Urothelium cell line (cell line): ENCODE measurements at regions not wholly inside any gene's neighbourhood (a gene's known extent, or its start where the extent isn't known, plus 50 kb on each side); places are given as distances from the start of the nearest gene placed in this dataset.
"Not testable (repeated sequence)": the region's sequence is repeated elsewhere in the genome, so short reads cannot be mapped to it uniquely, and the experiment has no call there.

Experiments used
- DNase-seq: peaks from one replicate; pipeline ENCODE4 v3.0.0; 2011; ENCODE audit warnings: low spot score, mixed read lengths
- FAIRE-seq: peaks from 2 replicates; lab custom pipeline; 2011; peaks lifted over from hg19 to GRCh38; lab: Jason Lieb, UNC

DNA sequence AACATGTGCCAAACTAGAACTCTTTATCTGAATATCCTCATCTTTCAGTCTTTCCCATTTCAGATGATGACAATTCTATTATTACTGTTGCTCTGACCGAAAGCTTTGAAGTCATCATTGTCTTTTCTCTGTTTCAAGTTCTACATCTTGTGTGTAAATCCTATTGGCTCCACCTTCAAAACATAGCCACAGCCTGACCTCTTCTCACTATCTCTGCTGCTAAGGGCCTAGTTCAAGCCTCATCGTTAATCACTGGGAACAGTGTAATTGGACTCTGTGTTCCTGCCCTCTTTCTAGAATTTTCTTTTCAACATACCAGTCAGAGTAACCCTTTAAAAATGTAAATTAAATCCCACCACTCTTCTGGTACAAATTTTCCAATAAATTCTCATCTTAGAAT lies 105.1 kb downstream of the OXSM start:
- DNase-seq = no peak
- FAIRE-seq = no peak

DNA sequence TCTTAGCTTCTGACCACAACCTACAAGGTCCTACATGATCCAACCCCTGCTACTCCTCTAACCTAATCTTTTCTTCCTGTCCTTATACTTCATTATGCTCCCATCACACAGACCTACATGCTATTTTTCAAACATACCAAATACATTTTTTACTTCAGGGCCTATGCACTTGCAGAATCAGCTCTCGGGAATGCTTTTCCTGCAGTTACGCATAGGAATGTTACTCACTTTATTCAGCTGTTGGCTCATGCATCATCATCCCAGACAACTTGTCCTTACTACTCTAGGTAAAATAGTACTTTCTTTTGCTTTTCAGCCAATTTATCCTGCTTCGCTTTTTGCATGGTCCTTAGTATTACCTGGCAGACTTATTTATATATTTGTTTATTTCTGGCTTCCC lies 105.6 kb downstream of the OXSM start:
- FAIRE-seq = no peak
- DNase-seq = no peak

DNA sequence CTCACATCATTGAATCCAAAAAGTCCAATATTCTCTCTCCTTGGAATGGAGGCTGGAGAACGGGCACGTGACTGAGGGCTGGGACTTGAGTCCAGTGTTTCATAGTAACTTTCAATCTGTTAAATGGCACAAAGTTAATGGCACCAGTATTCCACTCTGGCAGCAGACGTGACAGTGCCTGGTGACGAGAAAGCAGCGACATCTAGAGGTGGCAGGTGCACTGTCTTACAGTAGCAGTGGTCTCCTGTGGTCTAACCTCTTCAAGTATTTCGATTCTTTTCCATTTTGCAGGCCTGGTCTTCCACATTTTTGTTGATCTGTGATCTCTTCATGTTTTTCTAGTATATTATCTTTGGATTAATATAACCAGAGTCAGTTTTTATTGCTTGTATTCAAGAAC lies 107.1 kb downstream of the OXSM start:
- FAIRE-seq (no peak), DNase-seq (peak; percentile 13)

DNA sequence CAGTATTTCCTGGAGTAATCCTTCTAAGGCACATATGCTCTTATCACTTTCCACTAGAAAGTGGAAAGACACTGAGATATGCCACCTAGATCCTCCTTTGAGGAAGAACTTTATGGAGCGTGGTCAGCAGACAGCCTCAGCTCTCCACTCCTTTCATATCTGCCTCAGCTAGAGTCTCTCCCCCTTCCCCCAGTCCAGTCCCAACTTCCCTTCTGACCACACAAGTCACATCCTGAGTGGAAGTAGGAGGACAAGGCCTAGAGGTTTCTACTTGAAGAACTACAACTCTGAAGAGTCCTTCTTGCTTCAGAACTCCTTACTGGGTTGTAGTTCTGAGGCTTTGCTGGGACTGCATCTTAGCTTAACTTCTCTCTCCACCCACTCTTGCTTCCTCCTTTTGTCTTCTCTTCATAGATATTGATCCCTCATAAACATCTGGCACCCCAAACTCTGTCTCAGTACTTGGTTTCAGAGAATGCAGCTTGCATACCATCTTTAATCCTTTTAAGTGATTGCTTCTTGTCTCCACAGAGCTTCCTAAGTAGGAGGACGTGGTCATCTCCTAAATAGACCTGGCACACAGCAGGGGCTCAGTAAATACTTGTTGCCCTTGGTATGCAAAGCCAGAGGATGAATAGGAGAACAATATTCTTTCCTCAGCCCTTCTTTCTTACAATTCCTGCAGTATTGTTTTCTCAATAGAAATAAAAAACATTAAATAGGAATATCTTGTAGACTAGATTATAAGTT lies 109.6 kb downstream of the OXSM start:
- DNase-seq = no peak
- no peak for FAIRE-seq

DNA sequence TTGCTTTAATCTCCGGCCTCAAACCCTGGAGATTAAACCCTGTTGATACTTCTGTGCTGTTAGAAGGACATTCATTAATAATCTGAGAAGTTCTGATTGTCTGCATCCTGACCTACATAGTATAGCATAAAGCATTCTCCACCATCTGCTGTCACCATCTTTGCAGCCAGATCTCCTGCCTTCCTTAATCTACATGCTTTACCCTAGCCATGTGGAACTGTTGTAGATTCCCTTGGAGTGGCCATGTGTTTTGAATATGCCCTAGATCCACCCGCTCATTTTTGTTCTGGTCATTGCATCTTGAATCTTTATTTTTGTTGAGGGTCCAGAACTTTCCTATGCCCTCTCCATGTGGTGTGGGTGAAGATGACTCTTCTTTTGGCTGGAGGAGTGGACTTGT lies 110.3 kb downstream of the OXSM start:
- FAIRE-seq = no peak

DNA sequence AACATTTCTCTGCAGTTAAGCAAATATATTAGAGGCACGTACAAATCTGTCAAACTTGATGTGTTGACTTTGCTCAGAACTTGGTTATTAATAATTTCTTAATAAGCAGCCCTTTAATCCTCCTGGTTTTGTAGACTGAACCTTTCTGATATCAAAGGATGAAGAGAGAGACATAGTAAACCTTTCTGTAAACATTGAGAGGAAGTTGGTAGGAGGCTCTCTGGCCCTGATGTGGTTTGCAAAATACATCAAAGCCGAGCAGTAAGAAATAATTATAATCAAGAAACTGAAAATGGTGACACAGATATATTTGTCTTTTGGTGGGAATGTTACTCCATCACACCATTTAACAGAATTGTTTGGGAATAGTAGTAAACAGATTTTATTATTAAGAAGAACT lies 111.9 kb downstream of the OXSM start:
- FAIRE-seq (no peak), DNase-seq (no peak)

More for the DNA sequence above, 110.3 kb downstream of the OXSM start:
- no peak for DNase-seq

DNA sequence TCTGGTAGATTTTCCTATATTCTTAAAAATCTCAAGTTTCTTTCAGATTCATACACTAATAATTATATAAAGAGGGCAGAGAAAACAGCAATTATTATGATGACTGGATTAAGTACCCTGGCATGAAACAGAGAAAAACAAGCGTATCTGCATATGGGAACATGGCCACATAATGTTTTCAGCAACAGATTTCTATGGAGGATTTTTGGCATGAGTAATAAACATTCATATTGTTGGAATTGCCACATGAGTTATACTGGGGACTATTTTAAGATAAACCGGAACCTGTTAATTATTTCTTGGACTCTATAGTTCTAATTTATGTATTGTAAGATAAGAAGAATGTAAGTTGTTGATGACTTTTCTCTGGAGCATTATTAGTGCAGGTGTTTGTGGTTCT lies 112.7 kb downstream of the OXSM start:
- no peak for FAIRE-seq

DNA sequence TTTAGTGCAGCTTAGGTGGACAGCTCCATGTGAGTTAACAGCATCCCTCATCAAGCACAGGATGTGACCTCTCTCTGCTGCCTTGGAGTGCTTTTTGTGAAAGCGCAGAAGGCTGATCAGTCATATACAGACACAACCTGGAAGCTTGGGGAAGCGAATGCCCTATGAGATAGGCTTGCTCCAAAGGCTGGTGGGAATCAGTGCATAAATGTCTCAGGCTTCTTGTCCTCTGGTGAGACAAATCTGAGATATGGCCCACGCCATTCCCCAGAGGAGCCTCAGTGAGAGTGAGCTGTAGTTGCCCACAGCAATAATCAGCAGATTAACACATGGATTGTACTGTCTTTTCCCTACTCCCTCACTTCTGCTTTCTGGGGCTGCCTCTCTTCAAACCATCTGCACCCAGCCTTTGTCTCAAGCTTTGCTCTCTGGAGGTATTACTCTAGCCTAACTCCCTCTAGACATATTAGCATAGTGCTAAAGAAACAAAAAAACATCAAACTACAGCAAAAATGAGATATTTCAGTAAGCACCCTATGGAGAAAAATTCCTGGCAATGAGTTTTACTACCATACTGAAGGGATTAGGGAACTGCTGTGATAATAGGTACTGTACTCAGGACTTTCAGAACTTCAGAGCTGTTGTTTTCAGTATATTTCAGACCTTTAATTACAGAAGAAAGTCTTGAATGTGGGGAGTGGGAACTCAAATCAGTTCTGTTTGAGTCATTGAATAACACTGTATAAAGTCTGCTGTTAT lies 113.7 kb downstream of the OXSM start:
- no peak for FAIRE-seq

More for the DNA sequence above, 112.7 kb downstream of the OXSM start:
- no peak for DNase-seq

DNA sequence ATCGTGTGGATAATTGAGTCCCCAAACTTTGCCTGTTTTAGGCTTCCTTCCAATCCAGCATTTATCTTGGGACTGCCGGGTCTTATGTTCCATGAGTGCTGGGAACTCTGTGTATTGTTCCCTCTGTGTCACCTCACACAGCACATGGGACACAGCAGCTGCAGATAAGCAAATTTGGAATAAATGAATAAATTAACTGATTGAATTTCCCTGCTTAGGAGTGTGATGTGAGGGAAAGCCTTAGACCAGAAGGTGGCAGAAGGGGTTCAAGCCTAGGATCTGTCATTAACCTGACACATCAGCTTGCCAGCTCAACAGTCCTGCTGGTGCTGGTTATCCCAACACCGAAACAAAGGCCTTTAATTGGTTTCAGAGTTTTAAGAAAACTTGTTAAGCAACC lies 114.3 kb downstream of the OXSM start:
- DNase-seq (no peak), FAIRE-seq (no peak)

More for the DNA sequence above, 113.7 kb downstream of the OXSM start:
- no peak for DNase-seq

DNA sequence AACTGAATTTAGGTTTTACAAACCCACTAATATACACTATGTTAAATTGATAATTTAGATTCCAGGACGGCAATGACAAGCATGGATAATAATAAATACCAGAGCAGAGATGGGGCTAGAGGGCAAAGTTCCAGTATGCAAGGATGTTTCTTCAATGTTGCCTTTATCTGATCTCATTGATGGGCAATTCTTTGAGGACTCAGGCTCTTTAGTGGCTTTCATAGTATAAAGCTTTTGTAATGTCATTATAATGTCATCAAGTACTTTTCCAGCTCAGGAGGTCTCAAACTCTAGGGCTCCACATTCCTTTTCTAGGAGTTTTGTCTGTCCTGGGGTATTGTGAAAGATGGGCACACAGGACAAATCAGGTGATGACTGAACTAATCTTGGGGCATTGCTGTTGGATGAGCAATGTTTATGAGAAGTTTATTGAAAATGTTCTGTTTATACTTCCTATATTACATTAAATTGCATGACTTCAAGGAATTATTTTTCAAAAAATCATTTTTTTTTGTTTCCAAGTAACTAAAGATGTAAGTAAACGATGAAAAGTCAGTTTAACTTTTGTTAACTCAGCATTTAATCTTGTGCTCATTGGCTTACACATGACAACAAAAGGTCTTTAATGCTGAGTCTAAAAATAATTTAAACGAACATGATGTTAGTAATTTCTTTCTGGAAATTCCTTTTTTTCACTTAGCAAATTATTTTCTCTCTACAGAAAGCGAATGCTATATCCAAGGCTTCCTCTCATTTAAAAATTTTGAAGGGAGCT lies 116.4 kb downstream of the OXSM start:
- DNase-seq = no peak

DNA sequence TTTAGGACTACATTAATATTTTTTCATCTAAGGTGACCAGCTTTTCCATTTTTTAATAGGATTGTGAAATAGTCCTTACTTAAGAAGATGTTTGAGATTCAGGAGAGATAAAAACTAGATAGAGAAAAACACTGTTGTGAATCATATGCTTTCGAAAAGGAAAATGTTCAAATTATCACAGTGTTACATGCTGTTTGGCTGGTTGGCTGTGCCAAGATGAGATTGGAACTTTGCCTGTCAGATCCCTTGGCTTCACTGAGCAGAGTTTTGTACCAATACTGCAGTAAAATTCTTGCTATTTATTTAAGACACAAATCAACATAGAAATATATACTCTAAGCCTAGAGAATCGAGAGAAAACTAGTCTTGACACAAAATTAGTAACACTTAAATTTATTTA lies 117.2 kb downstream of the OXSM start:
- FAIRE-seq = no peak
- no peak for DNase-seq

More for the DNA sequence above, 116.4 kb downstream of the OXSM start:
- no peak for FAIRE-seq

DNA sequence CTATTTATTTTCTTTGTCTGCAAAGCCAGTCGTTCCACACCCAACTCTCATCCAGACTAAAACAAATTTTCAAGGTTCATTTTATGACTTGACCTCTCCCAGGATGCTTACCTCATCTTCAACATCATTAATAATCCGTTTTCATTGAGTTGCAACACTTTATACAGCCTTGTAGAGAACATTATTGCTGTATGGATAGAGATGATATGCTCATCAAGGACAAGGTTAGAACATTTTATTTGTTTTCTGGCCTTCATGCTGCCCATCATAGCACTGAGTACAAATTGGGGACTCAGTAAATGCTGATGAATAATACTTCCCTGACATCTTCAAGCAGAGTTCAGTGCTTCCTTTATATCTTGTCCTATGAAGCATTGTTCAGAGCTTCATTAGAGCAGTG lies 120.2 kb downstream of the OXSM start:
- FAIRE-seq = no peak
- no peak for DNase-seq

DNA sequence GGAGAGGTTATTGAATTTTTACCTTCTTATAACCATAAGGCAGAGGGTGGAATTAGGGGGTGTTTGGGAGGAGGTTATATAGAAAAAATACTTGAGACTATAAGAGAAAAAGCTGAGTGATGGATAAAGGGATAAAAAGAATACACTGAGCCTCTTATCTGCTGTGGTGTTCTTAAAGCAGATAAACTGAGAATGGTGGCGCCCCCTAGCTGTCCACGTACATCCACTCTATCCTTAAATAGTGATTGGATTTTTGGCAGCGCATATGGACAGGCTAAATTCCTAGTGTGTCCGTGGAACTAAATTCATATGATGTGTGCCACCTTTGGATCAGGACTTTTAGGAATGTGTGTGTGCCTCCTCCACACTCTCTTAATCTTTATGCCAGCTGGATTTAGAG lies 121.1 kb downstream of the OXSM start:
- FAIRE-seq (no peak), DNase-seq (no peak)

DNA sequence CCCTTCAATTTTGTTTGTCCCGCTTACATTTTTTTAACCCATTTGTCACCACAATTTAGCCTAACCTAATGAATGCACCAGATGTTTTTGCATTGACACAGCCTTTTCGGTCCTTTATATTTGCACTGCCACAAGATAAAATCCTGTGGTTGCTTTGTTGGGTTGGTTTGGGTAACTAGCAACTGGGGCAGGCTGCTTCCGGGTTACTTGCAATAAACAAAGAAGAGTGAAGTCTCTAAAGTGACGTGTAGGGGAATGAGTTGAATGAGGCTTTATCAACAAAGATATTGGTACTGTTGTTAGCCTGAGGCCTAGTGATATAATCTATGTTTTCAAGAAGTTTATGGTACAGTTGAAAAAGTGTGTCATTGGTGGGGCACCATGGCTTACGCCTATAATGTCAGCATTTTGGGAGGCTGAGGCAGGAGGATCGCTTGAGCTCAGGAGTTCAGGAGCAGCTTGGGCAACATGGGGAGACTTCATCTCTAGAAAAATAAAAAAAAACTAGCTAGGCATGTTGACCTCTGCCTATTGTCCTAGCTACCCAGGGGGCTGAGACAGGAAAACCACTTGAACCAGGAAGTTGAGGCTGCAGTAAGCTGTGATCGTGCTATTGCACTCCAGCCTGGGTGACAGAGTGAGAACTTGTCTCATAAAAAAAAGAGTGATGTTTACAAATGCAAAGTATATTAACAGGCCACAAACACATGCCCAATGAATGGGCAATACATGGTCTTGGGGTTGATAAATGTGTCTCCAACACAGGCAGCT lies 121.8 kb downstream of the OXSM start:
- FAIRE-seq (no peak), DNase-seq (no peak)

DNA sequence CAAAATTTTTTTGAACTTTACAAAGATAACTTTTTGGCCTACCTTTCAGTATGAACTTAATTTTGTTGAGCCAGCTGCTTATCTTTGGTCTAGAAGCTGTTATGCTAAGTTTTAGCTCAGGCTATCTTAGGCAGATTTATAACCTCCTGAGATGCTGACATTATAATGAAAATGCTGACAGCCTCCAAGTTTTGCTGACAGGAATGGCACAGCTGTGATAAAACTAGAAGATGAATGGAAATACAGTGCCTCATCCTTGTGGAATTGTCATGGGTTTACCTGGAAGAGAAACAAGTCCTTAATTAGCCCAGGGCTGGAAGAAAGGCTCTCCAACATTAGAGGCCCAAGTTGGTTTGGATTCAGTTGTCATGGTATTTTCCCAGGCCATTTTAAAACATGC lies 123.3 kb downstream of the OXSM start:
- FAIRE-seq (no peak), DNase-seq (no peak)

DNA sequence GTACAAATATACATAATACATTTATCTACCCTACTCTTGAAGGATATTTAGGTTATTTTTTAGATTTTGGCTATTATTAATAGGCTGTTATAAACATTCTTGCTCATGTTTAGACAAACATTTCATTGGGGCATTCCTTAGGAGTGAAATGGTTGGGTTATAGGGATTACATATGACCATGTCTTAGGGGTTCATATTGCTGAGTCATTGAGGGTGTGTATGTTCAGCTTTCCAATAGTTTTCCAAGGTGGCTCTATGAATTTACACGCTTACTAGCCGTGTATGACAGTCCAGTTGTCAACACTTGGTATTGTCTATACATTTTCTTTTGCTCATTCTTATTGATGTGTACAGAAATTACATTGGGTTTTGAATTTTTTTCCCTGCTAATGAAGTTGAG lies 125.8 kb downstream of the OXSM start:
- DNase-seq (no peak), FAIRE-seq (no peak)

DNA sequence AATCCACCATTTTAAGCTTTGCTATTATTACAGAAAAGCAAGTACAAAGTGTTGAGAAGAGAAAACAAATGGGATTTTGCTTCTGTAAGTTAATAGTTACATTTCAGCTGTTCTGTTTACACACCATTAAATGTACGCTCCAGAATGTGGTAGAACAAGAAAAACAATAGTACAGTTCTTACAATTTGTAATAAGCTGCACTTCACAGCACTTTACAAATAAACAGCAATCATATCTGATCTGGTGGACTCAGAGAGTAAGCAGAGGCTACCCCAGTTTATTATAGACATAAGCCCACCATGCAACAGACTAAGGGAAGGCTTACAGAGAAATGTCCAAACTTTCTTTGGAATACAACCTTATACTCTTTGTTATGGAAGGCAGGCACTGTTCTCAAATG lies 126.4 kb downstream of the OXSM start:
- no peak for FAIRE-seq

DNA sequence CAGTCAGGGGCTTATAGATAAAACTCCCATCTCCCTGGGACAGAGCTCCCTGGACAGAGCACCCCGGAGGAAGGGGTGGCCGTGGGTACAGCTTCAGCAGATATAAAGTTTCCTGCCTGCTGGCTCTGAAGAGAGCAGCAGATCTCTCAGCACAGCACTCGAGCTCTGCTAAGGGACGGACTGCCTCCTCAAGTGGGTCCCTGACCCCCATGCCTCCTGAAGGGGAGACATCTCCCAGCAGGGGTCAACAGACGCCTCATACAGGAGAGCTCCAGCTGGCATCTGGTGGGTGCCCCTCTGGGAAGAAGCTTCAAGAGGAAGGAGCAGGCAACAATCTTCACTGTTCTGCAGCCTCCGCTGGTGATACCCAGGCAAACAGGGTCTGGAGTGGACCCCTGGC lies 142.1 kb downstream of the OXSM start:
- not testable (repeated sequence) for FAIRE-seq, DNase-seq

More for the DNA sequence above, 126.4 kb downstream of the OXSM start:
- DNase-seq = no peak

DNA sequence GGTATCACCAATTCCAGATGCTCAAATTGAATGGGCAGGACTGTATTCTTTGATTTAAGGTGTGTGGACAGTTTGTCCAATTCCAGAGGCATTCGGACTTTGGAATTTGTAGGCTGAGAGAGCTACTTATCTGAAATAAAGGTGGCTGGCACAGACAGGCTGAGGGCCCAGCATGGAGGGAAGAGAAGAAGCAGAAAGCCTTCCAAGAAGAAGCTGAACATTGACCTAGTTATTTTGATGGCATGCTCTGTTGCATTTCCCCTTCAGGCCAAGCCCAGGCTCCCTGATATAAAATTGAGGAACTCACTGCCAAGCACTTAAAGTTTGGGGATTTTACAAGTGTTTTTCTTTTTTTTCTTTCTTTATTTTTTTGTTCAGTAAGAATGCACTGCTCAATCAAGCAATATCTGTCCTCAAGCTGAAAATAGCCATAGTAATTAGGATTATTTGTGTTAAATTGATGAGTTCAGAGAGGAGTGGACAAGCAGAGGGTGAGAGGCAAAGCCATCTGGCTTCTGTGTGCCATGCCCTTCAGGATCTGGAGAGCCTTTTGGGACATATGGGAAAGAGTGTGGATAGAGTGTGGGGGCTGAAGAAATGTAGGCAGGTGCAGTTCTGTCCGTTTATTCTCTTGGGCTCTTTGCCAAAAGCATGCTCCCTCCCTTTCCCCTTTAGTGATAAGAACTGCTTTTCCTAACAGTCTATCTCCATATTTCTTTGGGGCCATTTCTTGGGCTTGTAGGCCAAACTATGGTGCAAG lies 148.9 kb downstream of the OXSM start:
- DNase-seq (no peak), FAIRE-seq (no peak)

DNA sequence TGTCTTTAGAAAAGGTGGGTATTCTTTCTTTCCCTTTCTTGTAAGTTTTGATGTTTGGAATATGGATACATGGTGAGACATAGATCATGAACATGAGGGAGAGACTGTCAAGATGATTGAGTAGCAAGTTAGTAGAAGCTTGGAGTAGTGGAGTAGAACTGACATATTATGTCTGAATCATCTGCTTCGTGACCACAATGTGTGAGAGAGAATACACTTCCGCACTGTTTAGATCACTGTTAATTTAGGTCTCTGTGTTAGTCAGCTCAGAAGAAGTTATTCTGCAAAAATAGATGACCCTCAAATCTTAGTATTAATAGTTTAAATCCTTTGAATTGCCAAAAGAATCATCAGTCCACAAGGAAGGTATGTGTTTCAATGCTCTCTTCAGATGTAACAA lies 151.0 kb downstream of the OXSM start:
- FAIRE-seq (no peak), DNase-seq (no peak)
